ENCODE measurements at regions not wholly inside any gene's neighbourhood (a gene's known extent, or its start where the extent isn't known, plus 50 kb on each side); places are given as distances from the start of the nearest gene placed in this dataset.

DNA sequence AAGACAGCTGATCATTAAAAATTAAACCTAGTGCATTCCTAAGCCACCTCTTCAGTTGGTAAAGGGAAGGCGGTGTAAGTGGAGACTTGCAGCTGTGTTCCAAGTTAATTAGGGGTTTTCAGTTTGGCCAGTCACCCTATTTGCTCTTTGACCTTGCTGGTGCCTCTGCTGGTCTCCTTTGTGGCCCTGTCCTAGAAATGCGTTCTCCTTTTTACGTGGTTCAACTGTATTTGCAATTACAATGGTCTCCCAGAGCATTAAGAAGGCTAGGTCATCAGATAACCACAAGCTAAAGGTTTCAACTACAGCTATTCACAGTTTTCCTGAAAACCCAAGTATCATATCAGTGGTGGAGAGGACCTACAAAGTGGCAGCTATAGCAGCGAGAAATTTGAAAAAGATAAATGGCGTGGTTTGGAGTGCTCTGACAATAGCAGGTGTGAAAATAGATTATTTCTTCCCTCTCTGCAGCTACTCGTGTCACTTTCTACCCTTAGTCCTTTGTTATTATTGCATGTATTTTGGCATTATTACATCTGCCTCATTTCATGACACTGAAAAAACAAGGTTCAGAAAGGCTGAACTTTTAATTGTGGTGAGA lies 203.5 kb upstream of the TBC1D5 start:
- H3K27ac ChIP-seq (ENCODE audit: low read depth in 2 of 2, low read length in 1 of 2) = no peak overlapping the region
- no peaks in the 10 kb centered on the region for H3K9me3 ChIP-seq (ENCODE audit: control insufficient read depth in 2 of 2, insufficient read depth in 1 of 2, low read depth in 1 of 2, low read length in 1 of 2)
- no peaks in the 10 kb centered on the region for H3K4me1 ChIP-seq (ENCODE audit: control insufficient read depth in 2 of 2, insufficient read depth in 2 of 2, low read length in 1 of 2)
- H3K36me3 ChIP-seq (ENCODE audit: control insufficient read depth in 2 of 2, insufficient read depth in 2 of 2, low read length in 1 of 2) = no peaks in the 10 kb centered on the region
- H3K4me3 ChIP-seq (ENCODE audit: low read depth in 1 of 2, low read length in 2 of 2) = no peak overlapping the region
- WGBS, 2 donors = 76 to 83% methylated on average over 6 of the region's 6 CpGs
- no peaks in the 10 kb centered on the region for H3K27me3 ChIP-seq (ENCODE audit: control insufficient read depth in 1 of 2, insufficient read depth in 2 of 2, low read length in 2 of 2)

DNA sequence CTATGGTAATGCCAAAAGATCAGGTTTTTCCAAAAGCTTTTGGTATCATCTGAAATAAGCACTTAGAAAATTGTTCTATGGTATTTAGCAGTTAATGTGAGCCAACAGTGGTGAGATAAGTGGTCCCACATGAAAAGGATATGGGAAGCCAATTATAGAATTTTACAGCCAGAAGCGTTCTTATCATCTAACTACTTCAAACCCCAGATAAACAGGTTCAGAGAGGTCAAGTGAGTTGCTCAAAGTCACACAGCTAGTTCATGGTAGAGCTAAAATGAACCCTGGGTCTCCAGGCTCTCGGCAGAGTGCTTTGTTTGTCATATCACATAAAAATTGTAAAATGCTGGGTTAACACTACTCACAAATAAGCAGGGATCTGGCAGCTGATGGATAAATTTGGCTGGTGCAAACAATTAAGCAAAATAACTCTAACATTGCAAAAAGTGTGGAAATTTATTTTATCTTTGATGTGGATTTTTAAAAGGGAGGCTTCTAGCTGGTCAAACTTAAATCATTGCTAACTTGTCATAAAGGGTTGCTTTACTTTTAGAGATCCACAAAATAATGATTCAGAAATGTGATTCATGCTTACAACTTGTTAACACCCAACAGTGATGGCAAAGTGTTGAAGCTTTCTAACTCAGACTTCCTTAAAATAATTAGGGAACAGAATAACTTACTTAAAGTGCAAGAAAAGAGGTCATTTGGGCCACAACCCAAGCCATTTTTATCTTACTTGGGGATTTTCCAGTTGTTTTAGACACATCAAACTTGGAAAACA lies 202.8 kb upstream of the TBC1D5 start:
- Histone ChIP-seq H3K9me3 (ENCODE audit: control insufficient read depth in 2 of 2, insufficient read depth in 1 of 2, low read depth in 1 of 2, low read length in 1 of 2) (no peaks in the 10 kb centered on the region), H3K27me3 (ENCODE audit: control insufficient read depth in 1 of 2, insufficient read depth in 2 of 2, low read length in 2 of 2) (no peaks in the 10 kb centered on the region), H3K27ac (ENCODE audit: low read depth in 2 of 2, low read length in 1 of 2) (no peak overlapping the region), H3K4me3 (ENCODE audit: low read depth in 1 of 2, low read length in 2 of 2) (no peak overlapping the region), H3K4me1 (ENCODE audit: control insufficient read depth in 2 of 2, insufficient read depth in 2 of 2, low read length in 1 of 2) (no peaks in the 10 kb centered on the region), H3K36me3 (ENCODE audit: control insufficient read depth in 2 of 2, insufficient read depth in 2 of 2, low read length in 1 of 2) (no peaks in the 10 kb centered on the region)
- 51 to 70% methylated on average over 2 of the region's 2 CpGs for WGBS, 2 donors

- 79 to 82% methylated on average over 2 of the region's 2 CpGs for WGBS, 2 donors
- H3K4me1 ChIP-seq (ENCODE audit: control insufficient read depth in 2 of 2, insufficient read depth in 2 of 2, low read length in 1 of 2) = no peaks in the 10 kb centered on the region
- H3K4me3 ChIP-seq (ENCODE audit: low read depth in 1 of 2, low read length in 2 of 2) = no peak overlapping the region
- H3K9me3 ChIP-seq (ENCODE audit: control insufficient read depth in 2 of 2, insufficient read depth in 1 of 2, low read depth in 1 of 2, low read length in 1 of 2) = no peaks in the 10 kb centered on the region
- H3K27me3 ChIP-seq (ENCODE audit: control insufficient read depth in 1 of 2, insufficient read depth in 2 of 2, low read length in 2 of 2) = no peaks in the 10 kb centered on the region
- H3K36me3 ChIP-seq (ENCODE audit: control insufficient read depth in 2 of 2, insufficient read depth in 2 of 2, low read length in 1 of 2) = no peaks in the 10 kb centered on the region
- H3K27ac ChIP-seq (ENCODE audit: low read depth in 2 of 2, low read length in 1 of 2) = no peak overlapping the region
Measured at GRCh38 chr3:17942856-17943255, 200.4 kb upstream of the TBC1D5 start.

DNA sequence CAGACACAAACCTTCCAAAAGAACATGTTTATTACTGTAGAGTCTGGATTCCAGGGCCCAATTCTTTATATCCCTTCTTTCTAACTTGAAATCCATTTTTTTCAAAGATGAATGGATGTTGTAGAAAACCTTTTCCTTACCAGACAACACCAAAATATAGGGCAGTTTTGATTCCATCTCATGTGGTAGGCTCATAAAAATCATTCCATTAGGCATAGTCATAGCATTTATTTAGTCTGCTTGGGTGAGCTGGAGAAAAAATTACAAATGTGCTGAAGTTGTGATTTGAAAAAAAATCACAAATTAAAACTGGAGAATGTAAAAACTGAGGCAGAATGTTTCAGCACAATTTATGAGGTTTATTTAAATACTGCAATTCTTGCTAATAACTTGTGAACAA lies 199.3 kb upstream of the TBC1D5 start:
- Histone ChIP-seq H3K4me3 (ENCODE audit: low read depth in 1 of 2, low read length in 2 of 2) (no peak overlapping the region), H3K36me3 (ENCODE audit: control insufficient read depth in 2 of 2, insufficient read depth in 2 of 2, low read length in 1 of 2) (no peaks in the 10 kb centered on the region), H3K27ac (ENCODE audit: low read depth in 2 of 2, low read length in 1 of 2) (no peak overlapping the region), H3K9me3 (ENCODE audit: control insufficient read depth in 2 of 2, insufficient read depth in 1 of 2, low read depth in 1 of 2, low read length in 1 of 2) (no peaks in the 10 kb centered on the region), H3K4me1 (ENCODE audit: control insufficient read depth in 2 of 2, insufficient read depth in 2 of 2, low read length in 1 of 2) (no peaks in the 10 kb centered on the region), H3K27me3 (ENCODE audit: control insufficient read depth in 1 of 2, insufficient read depth in 2 of 2, low read length in 2 of 2) (no peaks in the 10 kb centered on the region)

DNA sequence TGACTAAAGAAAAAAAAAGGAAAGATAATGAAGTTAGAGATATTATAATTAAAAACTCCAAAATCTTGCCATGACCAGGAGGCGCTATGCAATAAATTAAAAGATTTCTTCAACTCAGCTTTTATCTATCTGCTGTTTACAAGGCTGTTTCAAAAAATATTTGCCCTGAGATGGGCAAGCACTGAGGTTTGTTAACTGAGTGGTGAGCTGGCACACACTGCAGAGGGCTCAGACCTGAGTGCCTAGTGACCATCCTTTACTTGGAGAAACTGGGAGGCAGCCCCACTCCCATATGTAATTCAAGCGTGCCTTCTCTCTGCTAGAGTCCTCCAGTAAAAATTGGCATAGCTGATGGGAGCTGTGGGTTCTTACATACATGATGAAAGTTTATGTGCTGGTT lies 198.7 kb upstream of the TBC1D5 start:
- Histone ChIP-seq H3K36me3 (ENCODE audit: control insufficient read depth in 2 of 2, insufficient read depth in 2 of 2, low read length in 1 of 2) (no peaks in the 10 kb centered on the region), H3K4me3 (ENCODE audit: low read depth in 1 of 2, low read length in 2 of 2) (no peak overlapping the region), H3K27me3 (ENCODE audit: control insufficient read depth in 1 of 2, insufficient read depth in 2 of 2, low read length in 2 of 2) (no peaks in the 10 kb centered on the region), H3K9me3 (ENCODE audit: control insufficient read depth in 2 of 2, insufficient read depth in 1 of 2, low read depth in 1 of 2, low read length in 1 of 2) (no peaks in the 10 kb centered on the region), H3K4me1 (ENCODE audit: control insufficient read depth in 2 of 2, insufficient read depth in 2 of 2, low read length in 1 of 2) (no peaks in the 10 kb centered on the region), H3K27ac (ENCODE audit: low read depth in 2 of 2, low read length in 1 of 2) (no peak overlapping the region)
- 89 to 92% methylated on average over 2 of the region's 2 CpGs for WGBS, 2 donors

DNA sequence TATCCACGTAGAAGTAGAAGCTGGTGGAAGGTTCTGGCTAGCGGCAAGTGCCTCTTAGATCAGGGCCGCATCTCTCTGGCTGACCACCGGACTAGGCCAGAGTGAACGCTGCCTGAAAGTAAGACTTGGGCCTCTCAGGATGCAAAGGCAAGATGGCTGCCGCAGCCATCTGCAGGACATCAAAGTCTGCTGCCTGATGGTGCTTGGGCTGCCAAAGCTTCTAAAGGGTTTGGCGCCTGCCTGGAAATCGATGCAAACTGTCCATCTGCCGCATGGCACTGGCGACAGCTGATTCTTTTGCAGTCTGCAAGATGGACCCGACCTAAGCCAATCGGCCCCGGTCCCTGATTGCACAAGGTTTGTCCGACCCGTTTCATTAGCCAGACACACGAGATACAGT lies 196.7 kb upstream of the TBC1D5 start:
- no peak overlapping the region for H3K27ac ChIP-seq (ENCODE audit: low read depth in 2 of 2, low read length in 1 of 2)
- WGBS, 2 donors = 94 to 96% methylated on average over 16 of the region's 16 CpGs
- no peaks in the 10 kb centered on the region for H3K9me3 ChIP-seq (ENCODE audit: control insufficient read depth in 2 of 2, insufficient read depth in 1 of 2, low read depth in 1 of 2, low read length in 1 of 2)
- no peaks in the 10 kb centered on the region for H3K27me3 ChIP-seq (ENCODE audit: control insufficient read depth in 1 of 2, insufficient read depth in 2 of 2, low read length in 2 of 2)
- H3K4me1 ChIP-seq (ENCODE audit: control insufficient read depth in 2 of 2, insufficient read depth in 2 of 2, low read length in 1 of 2) = no peaks in the 10 kb centered on the region
- H3K4me3 ChIP-seq (ENCODE audit: low read depth in 1 of 2, low read length in 2 of 2) = no peak overlapping the region
- H3K36me3 ChIP-seq (ENCODE audit: control insufficient read depth in 2 of 2, insufficient read depth in 2 of 2, low read length in 1 of 2) = no peaks in the 10 kb centered on the region

GRCh38 chr3:17938313-17938712 lies 195.9 kb upstream of the TBC1D5 start:
- WGBS, 2 donors = 80 to 87% methylated on average over 3 of the region's 3 CpGs
- H3K27ac ChIP-seq (ENCODE audit: low read depth in 2 of 2, low read length in 1 of 2) = no peak overlapping the region
- H3K36me3 ChIP-seq (ENCODE audit: control insufficient read depth in 2 of 2, insufficient read depth in 2 of 2, low read length in 1 of 2) = no peaks in the 10 kb centered on the region
- no peak overlapping the region for H3K4me3 ChIP-seq (ENCODE audit: low read depth in 1 of 2, low read length in 2 of 2)
- H3K27me3 ChIP-seq (ENCODE audit: control insufficient read depth in 1 of 2, insufficient read depth in 2 of 2, low read length in 2 of 2) = no peaks in the 10 kb centered on the region
- H3K4me1 ChIP-seq (ENCODE audit: control insufficient read depth in 2 of 2, insufficient read depth in 2 of 2, low read length in 1 of 2) = no peaks in the 10 kb centered on the region
- no peaks in the 10 kb centered on the region for H3K9me3 ChIP-seq (ENCODE audit: control insufficient read depth in 2 of 2, insufficient read depth in 1 of 2, low read depth in 1 of 2, low read length in 1 of 2)

GRCh38 chr3:17936736-17937480 lies 194.5 kb upstream of the TBC1D5 start:
- H3K9me3 ChIP-seq (ENCODE audit: control insufficient read depth in 2 of 2, insufficient read depth in 1 of 2, low read depth in 1 of 2, low read length in 1 of 2) = no peaks in the 10 kb centered on the region
- H3K4me3 ChIP-seq (ENCODE audit: low read depth in 1 of 2, low read length in 2 of 2) = no peak overlapping the region
- no peaks in the 10 kb centered on the region for H3K36me3 ChIP-seq (ENCODE audit: control insufficient read depth in 2 of 2, insufficient read depth in 2 of 2, low read length in 1 of 2)
- H3K4me1 ChIP-seq (ENCODE audit: control insufficient read depth in 2 of 2, insufficient read depth in 2 of 2, low read length in 1 of 2) = no peaks in the 10 kb centered on the region
- H3K27ac ChIP-seq (ENCODE audit: low read depth in 2 of 2, low read length in 1 of 2) = no peak overlapping the region
- H3K27me3 ChIP-seq (ENCODE audit: control insufficient read depth in 1 of 2, insufficient read depth in 2 of 2, low read length in 2 of 2) = no peaks in the 10 kb centered on the region
- WGBS, 2 donors = 78 to 80% methylated on average over 6 of the region's 6 CpGs

GRCh38 chr3:17935222-17935621 lies 192.8 kb upstream of the TBC1D5 start:
- H3K27ac ChIP-seq (ENCODE audit: low read depth in 2 of 2, low read length in 1 of 2) = no peak overlapping the region
- no peaks in the 10 kb centered on the region for H3K9me3 ChIP-seq (ENCODE audit: control insufficient read depth in 2 of 2, insufficient read depth in 1 of 2, low read depth in 1 of 2, low read length in 1 of 2)
- no peaks in the 10 kb centered on the region for H3K4me1 ChIP-seq (ENCODE audit: control insufficient read depth in 2 of 2, insufficient read depth in 2 of 2, low read length in 1 of 2)
- 30 to 34% methylated on average over 4 of the region's 4 CpGs for WGBS, 2 donors
- H3K4me3 ChIP-seq (ENCODE audit: low read depth in 1 of 2, low read length in 2 of 2) = no peak overlapping the region
- no peaks in the 10 kb centered on the region for H3K36me3 ChIP-seq (ENCODE audit: control insufficient read depth in 2 of 2, insufficient read depth in 2 of 2, low read length in 1 of 2)
- no peaks in the 10 kb centered on the region for H3K27me3 ChIP-seq (ENCODE audit: control insufficient read depth in 1 of 2, insufficient read depth in 2 of 2, low read length in 2 of 2)

Data from esophagus (tissue), 2 donors.